IMR-90 (cell line): ENCODE measurements at regions not wholly inside any gene's neighbourhood (a gene's known extent, or its start where the extent isn't known, plus 50 kb on each side); places are given as distances from the start of the nearest gene placed in this dataset.

ENCODE experiments used
- ATAC-seq: fragments of 200-7000 bp; cut with Tn5 transposase; 2 replicates; pipeline ENCODE4 v1.9.1; 2020; ENCODE audit warnings: low read depth, mild to moderate bottlenecking, moderate library complexity
- BruUV-seq: library from RNA; stranded (reverse); fragments of 400-500 nt; replicated peaks from 2 replicates; lab custom pipeline; 2021; lab: Mats Ljungman, UMichigan
- CTCF ChIA-PET: fragments of 300-600 bp; formaldehyde crosslinking; extraction: SDS; loops from one replicate; lab custom pipeline; 2021; ENCODE audit warnings: antibody characterized with exemption; lab: Yijun Ruan, JAX
- POLR2A ChIA-PET: fragments of 300-600 bp; sonication (Branson Sonifier 250); formaldehyde crosslinking; loops from one replicate; lab custom pipeline; 2022; ENCODE audit warnings: antibody characterized with exemption; ENCODE audit not compliant: unreplicated experiment; lab: Charles Lee
- DNase-seq: peaks from one replicate; pipeline ENCODE4 v3.0.0; 2013
- H2AFZ ChIP-seq: replicated peaks from 2 replicates; pipeline ENCODE3; 2013; ENCODE audit warnings: low read length, mild to moderate bottlenecking; ENCODE audit not compliant: poor library complexity
- H2AK5ac ChIP-seq: 2 replicates; pipeline ENCODE4 v1.6.1; 2013; ENCODE audit warnings: low read depth, low read length, inconsistent platforms
- H2AK9ac ChIP-seq: replicated peaks from 2 replicates; pipeline ENCODE3; 2013; ENCODE audit warnings: mild to moderate bottlenecking, low read depth, low read length, moderate library complexity; ENCODE audit not compliant: poor library complexity
- H2BK120ac ChIP-seq: 2 replicates; pipeline ENCODE4 v1.6.1; 2013; ENCODE audit warnings: low read depth, low read length, inconsistent platforms
- H2BK15ac ChIP-seq: 3 replicates; pipeline ENCODE4 v1.6.1; 2013; ENCODE audit warnings: low read depth, low read length, inconsistent platforms
- H2BK20ac ChIP-seq: 2 replicates; pipeline ENCODE4 v1.6.1; 2013; ENCODE audit warnings: low read depth, mild to moderate bottlenecking, inconsistent platforms, low read length, moderate library complexity
- H2BK5ac ChIP-seq: 2 replicates; pipeline ENCODE4 v1.6.1; 2013; ENCODE audit warnings: mild to moderate bottlenecking, low read depth, low read length, inconsistent platforms; ENCODE audit not compliant: poor library complexity, severe bottlenecking
- H3K14ac ChIP-seq: replicated peaks from 2 replicates; pipeline ENCODE4 v1.6.1; 2013; ENCODE audit warnings: low read depth, low read length, inconsistent platforms
- H3K18ac ChIP-seq: 2 replicates; pipeline ENCODE4 v1.6.1; 2013; ENCODE audit warnings: low read depth, low read length, control low read depth
- H3K23ac ChIP-seq: 2 replicates; pipeline ENCODE4 v1.6.1; 2013; ENCODE audit warnings: low read depth, low read length, inconsistent platforms
- H3K27ac ChIP-seq: 2 replicates; pipeline ENCODE4 v1.5.1; 2013; ENCODE audit warnings: mild to moderate bottlenecking, control low read depth, low read length; ENCODE audit not compliant: insufficient read depth
- H3K27me3 ChIP-seq: 2 replicates; pipeline ENCODE4 v1.6.1; 2013; ENCODE audit warnings: low read length; ENCODE audit not compliant: control insufficient read depth, insufficient read depth
- H3K36me3 ChIP-seq: 2 replicates; pipeline ENCODE4 v1.6.1; 2013; ENCODE audit warnings: low read length, mixed read lengths; ENCODE audit not compliant: control insufficient read depth, insufficient read depth
- H3K4ac ChIP-seq: 2 replicates; pipeline ENCODE4 v1.6.1; 2013; ENCODE audit warnings: low read depth, low read length, inconsistent platforms
- H3K4me1 ChIP-seq: 2 replicates; pipeline ENCODE4 v1.6.1; 2013; ENCODE audit warnings: low read length, mixed read lengths; ENCODE audit not compliant: control insufficient read depth, insufficient read depth
- H3K4me2 ChIP-seq: 2 replicates; pipeline ENCODE4 v1.6.1; 2013; ENCODE audit warnings: low read depth, mild to moderate bottlenecking, control low read depth, low read length, moderate library complexity
- H3K4me3 ChIP-seq: 2 replicates; pipeline ENCODE4 v1.5.1; 2013; ENCODE audit warnings: low read depth, mild to moderate bottlenecking, control low read depth, low read length, moderate library complexity; ENCODE audit not compliant: insufficient read depth
- H3K56ac ChIP-seq: 2 replicates; pipeline ENCODE4 v1.6.1; 2013; ENCODE audit warnings: low read length, inconsistent platforms; ENCODE audit not compliant: insufficient read depth; ENCODE audit errors: extremely low read depth
- H3K79me1 ChIP-seq, 2 experiments: 2 replicates each; pipeline ENCODE4 v1.6.1; 2013; ENCODE audit warnings: low read length in 2 of 2, inconsistent platforms in 1 of 2, low read depth in 1 of 2
- H3K9ac ChIP-seq: 2 replicates; pipeline ENCODE4 v1.6.1; 2013; ENCODE audit warnings: low read depth, low read length, control low read depth
- H3K9me1 ChIP-seq: 2 replicates; pipeline ENCODE4 v1.6.1; 2013; ENCODE audit warnings: low read length, inconsistent platforms; ENCODE audit not compliant: insufficient read depth
- H3K9me3 ChIP-seq: 2 replicates; pipeline ENCODE4 v1.6.1; 2013; ENCODE audit warnings: low read length; ENCODE audit not compliant: control insufficient read depth, insufficient read depth
- H4K20me1 ChIP-seq: 2 replicates; pipeline ENCODE4 v1.6.1; 2013; ENCODE audit warnings: low read length, inconsistent platforms; ENCODE audit not compliant: insufficient read depth
- H4K5ac ChIP-seq: 2 replicates; pipeline ENCODE4 v1.6.1; 2013; ENCODE audit warnings: mild to moderate bottlenecking, low read depth, low read length, control low read depth
- H4K8ac ChIP-seq, 2 experiments: 2 replicates each; pipeline ENCODE4 v1.6.1; 2013; ENCODE audit warnings: low read depth in 2 of 2, low read length in 2 of 2, control low read depth in 1 of 2, inconsistent platforms in 1 of 2
- H4K91ac ChIP-seq: 2 replicates; pipeline ENCODE4 v1.6.1; 2013; ENCODE audit warnings: low read depth, low read length, inconsistent platforms; ENCODE audit not compliant: insufficient read depth
- CEBPB ChIP-seq: IDR thresholded peaks from 2 replicates; pipeline ENCODE4 v1.6.1; 2012; ENCODE audit warnings: low read depth, low read length, improper control_type of control experiment
- CHD1 ChIP-seq: IDR thresholded peaks from 2 replicates; pipeline ENCODE4 v1.6.1; 2012; ENCODE audit warnings: low read depth, low read length, improper control_type of control experiment
- FOS ChIP-seq: fragments of 150-350 bp; IDR thresholded peaks from 2 replicates; pipeline ENCODE4 v1.6.1; 2016; ENCODE audit warnings: low read depth, low read length
- MAFK ChIP-seq: IDR thresholded peaks from 2 replicates; pipeline ENCODE4 v1.6.1; 2012; ENCODE audit warnings: low read depth, low read length, improper control_type of control experiment
- MAZ ChIP-seq: IDR thresholded peaks from 2 replicates; pipeline ENCODE4 v1.6.1; 2012; ENCODE audit warnings: low read depth, mild to moderate bottlenecking, low read length, improper control_type of control experiment, moderate library complexity, borderline replicate concordance
- POLR2A ChIP-seq: IDR thresholded peaks from 2 replicates; pipeline ENCODE4 v1.6.1; 2012; ENCODE audit warnings: mild to moderate bottlenecking, low read depth, low read length
- RAD21 ChIP-seq: IDR thresholded peaks from 2 replicates; pipeline ENCODE4 v1.6.1; 2012; ENCODE audit warnings: low read length, improper control_type of control experiment
- RCOR1 ChIP-seq: IDR thresholded peaks from 2 replicates; pipeline ENCODE4 v1.6.1; 2012; ENCODE audit warnings: mild to moderate bottlenecking, low read length, improper control_type of control experiment; ENCODE audit not compliant: insufficient replicate concordance
- WGBS, 2 experiments: methylation state at CpG; one replicate each; pipeline versions ENCODE4 v1.1.5 to v1.1.7; 2013; ENCODE audit warnings: missing lambda C conversion rate in 2 of 2; ENCODE audit not compliant: insufficient read length in 1 of 2; ENCODE audit errors: extremely low coverage in 2 of 2; 5-methylcytosine and 5-hydroxymethylcytosine counted together
- dilution Hi-C: fragments of 300-500 bp; cut with HindIII; formaldehyde crosslinking; loops from one replicate; pipeline ENCODE4 v1.14.3; 2018; ENCODE audit warnings: low sequenced_read_pairs; ENCODE audit not compliant: unreplicated experiment
- in situ Hi-C: fragments of 300-500 bp; cut with MboI; formaldehyde crosslinking; loops from 3 replicates; pipeline ENCODE4 v1.14.3; 2019; ENCODE audit warnings: low sequenced_read_pairs, inconsistent platforms, mixed read lengths
- intact Hi-C: fragments of 100-400 bp; cut with micrococcal nuclease; formaldehyde crosslinking; loops from 2 replicates; pipeline ENCODE4 v1.10.0; 2022
- TF ChIP-seq, protein P1 (sequence below): conservative IDR thresholded peaks from 2 replicates; pipeline ENCODE4 v1.5.1; 2012; ENCODE audit warnings: mild to moderate bottlenecking, low read depth, low read length, improper control_type of control experiment
- TF ChIP-seq, protein P2 (sequence below): fragments of 150-350 bp; IDR thresholded peaks from 2 replicates; pipeline ENCODE4 v1.6.1; 2016; ENCODE audit warnings: low read depth, mild to moderate bottlenecking, low read length, moderate library complexity, borderline replicate concordance

DNA sequence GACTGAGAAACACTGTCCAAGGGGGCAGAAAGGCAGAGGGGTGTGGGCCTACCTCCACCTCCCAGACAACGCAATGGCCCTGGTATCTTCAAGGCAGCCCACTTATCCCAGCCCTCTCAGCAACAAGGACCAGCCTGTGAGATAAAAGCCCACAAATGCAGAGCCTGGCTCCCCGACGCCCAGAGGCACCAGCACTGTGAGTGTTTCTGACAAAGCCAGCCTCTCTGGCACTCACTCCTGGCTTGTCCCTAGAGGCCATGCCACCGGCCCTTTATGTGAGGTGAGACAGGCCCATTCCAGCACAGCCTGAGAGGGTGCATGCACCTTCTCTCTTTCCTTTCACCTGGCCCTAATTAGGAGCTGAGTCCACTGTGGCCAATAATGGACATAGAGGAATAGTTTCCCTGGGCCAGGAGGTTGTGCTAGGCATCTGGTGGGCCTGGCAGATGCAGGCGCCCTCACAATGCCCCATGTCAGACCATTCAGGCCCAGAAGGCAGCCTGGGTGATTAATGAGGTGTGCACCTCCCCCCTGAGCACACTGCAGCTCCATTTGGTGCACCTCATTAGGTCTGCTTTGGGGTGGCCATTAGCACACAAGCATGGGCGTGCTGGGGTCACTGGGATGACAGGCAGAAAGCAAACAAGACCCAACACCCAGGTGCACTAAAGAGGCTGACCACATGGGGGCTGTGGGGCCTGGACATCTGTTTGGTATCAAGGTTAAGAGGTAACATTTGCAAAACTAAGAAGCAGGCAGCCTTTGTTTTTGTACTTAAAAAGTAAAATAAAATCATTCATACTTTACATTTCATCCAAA lies 176.0 kb downstream of the MED10 start:
- CTCF ChIA-PET = no interaction called here
- 17% methylated on average over 1 of the region's 6 CpGs; no CpG with 5 or more reads in 1 of the 2 experiments for WGBS, 2 experiments

More for the DNA sequence above, 176.0 kb downstream of the MED10 start:
- Histone ChIP-seq H4K20me1 (no peaks in the 10 kb centered on the region), H2BK15ac (no peak overlapping the region), H3K9ac (no peak overlapping the region), H4K91ac (no peak overlapping the region), H3K36me3 (no peaks in the 10 kb centered on the region), H3K4me2 (no peak overlapping the region), H3K4me3 (no peak overlapping the region), H3K4ac (no peak overlapping the region), H2BK5ac (no peak overlapping the region), H3K18ac (no peak overlapping the region), H3K27me3 (no peaks in the 10 kb centered on the region), H3K4me1 (no peaks in the 10 kb centered on the region), H2BK120ac (no peak overlapping the region), H4K5ac (no peak overlapping the region), H2AK9ac (no peak overlapping the region), H3K9me3 (peaks cover 22% of the 10 kb centered on the region), H3K27ac (no peak overlapping the region), H4K8ac (no peak overlapping the region), H2AK5ac (no peak overlapping the region), H3K9me1 (no peaks in the 10 kb centered on the region), H3K23ac (no peak overlapping the region), H3K56ac (no peak overlapping the region; the same call in 1 of the 2 replicates), H3K79me1 (no peaks in the 10 kb centered on the region), H2BK20ac (no peak overlapping the region), H3K14ac (no peak overlapping the region), H2AFZ (no peak overlapping the region)
- POLR2A ChIA-PET = no interaction called here
- no TSS peak for BruUV-seq
- dilution Hi-C loops = no loop called here
- no peak for ATAC-seq
- in situ Hi-C loops = no loop called here
- no peak for DNase-seq
- TF ChIP-seq, protein P1, sequence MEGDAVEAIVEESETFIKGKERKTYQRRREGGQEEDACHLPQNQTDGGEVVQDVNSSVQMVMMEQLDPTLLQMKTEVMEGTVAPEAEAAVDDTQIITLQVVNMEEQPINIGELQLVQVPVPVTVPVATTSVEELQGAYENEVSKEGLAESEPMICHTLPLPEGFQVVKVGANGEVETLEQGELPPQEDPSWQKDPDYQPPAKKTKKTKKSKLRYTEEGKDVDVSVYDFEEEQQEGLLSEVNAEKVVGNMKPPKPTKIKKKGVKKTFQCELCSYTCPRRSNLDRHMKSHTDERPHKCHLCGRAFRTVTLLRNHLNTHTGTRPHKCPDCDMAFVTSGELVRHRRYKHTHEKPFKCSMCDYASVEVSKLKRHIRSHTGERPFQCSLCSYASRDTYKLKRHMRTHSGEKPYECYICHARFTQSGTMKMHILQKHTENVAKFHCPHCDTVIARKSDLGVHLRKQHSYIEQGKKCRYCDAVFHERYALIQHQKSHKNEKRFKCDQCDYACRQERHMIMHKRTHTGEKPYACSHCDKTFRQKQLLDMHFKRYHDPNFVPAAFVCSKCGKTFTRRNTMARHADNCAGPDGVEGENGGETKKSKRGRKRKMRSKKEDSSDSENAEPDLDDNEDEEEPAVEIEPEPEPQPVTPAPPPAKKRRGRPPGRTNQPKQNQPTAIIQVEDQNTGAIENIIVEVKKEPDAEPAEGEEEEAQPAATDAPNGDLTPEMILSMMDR = no peak
- TF ChIP-seq MAFK (no peak), CHD1 (no peak), RCOR1 (no peak), FOS (no peak), MAZ (no peak), RAD21 (no peak), CEBPB (no peak), POLR2A (no peak)
- TF ChIP-seq, protein P2, sequence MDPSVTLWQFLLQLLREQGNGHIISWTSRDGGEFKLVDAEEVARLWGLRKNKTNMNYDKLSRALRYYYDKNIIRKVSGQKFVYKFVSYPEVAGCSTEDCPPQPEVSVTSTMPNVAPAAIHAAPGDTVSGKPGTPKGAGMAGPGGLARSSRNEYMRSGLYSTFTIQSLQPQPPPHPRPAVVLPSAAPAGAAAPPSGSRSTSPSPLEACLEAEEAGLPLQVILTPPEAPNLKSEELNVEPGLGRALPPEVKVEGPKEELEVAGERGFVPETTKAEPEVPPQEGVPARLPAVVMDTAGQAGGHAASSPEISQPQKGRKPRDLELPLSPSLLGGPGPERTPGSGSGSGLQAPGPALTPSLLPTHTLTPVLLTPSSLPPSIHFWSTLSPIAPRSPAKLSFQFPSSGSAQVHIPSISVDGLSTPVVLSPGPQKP = no peak
- intact Hi-C loops = no loop called here
